Muscle layer of duodenum (tissue), 2 donors: ENCODE measurements at regions not wholly inside any gene's neighbourhood (a gene's known extent, or its start where the extent isn't known, plus 50 kb on each side); places are given as distances from the start of the nearest gene placed in this dataset.

Experiments used
- H3K27ac ChIP-seq: one replicate; pipeline ENCODE4 v1.7.0; 2013; ENCODE audit warnings: mild to moderate bottlenecking, low read length
- H3K27me3 ChIP-seq: one replicate; pipeline ENCODE4 v1.7.0; 2013; ENCODE audit warnings: low read depth, mild to moderate bottlenecking, control low read depth, low read length
- H3K36me3 ChIP-seq, 2 donors: one replicate each; pipeline ENCODE4 v1.7.0; 2013; ENCODE audit warnings: low read length in 2 of 2, control low read depth in 1 of 2, mild to moderate bottlenecking in 1 of 2; ENCODE audit not compliant: insufficient read depth in 2 of 2, control insufficient read depth in 1 of 2
- H3K4me1 ChIP-seq, 2 donors: one replicate each; pipeline ENCODE4 v1.7.0; 2013; ENCODE audit warnings: low read length in 2 of 2, mild to moderate bottlenecking in 2 of 2, control low read depth in 1 of 2, moderate library complexity in 1 of 2; ENCODE audit not compliant: insufficient read depth in 2 of 2, control insufficient read depth in 1 of 2
- H3K4me3 ChIP-seq, 2 donors: one replicate each; pipeline ENCODE4 v1.7.0; 2013; ENCODE audit warnings: low read length in 2 of 2, low read depth in 1 of 2, mild to moderate bottlenecking in 1 of 2
- H3K9me3 ChIP-seq, 2 donors: one replicate each; pipeline ENCODE4 v1.7.0; 2013; ENCODE audit warnings: low read length in 2 of 2, control low read depth in 1 of 2, mild to moderate bottlenecking in 1 of 2; ENCODE audit not compliant: control insufficient read depth in 1 of 2
- donor health status: healthy.

- peaks cover 0 to 16% of the 10 kb centered on the region in 2 donors for H3K4me1 ChIP-seq
- no peak overlapping the region for H3K27ac ChIP-seq
- H3K9me3 ChIP-seq = no peaks in the 10 kb centered on the region
- H3K27me3 ChIP-seq = no peaks in the 10 kb centered on the region
- no peaks in the 10 kb centered on the region for H3K36me3 ChIP-seq
- H3K4me3 ChIP-seq = no peak overlapping the region
These were observed 72.6 kb downstream of the TENT5C start for GRCh38 chr1:117678246-117678977.

GRCh38 chr1:117679299-117679698 is 73.5 kb downstream of the TENT5C start:
- Histone ChIP-seq H3K4me1 (peaks cover 0 to 16% of the 10 kb centered on the region in 2 donors), H3K27ac (no peak overlapping the region)

GRCh38 chr1:117679868-117680267 is 74.0 kb downstream of the TENT5C start:
- Histone ChIP-seq H3K4me1 (peaks cover 0 to 16% of the 10 kb centered on the region in 2 donors), H3K4me3 (no peak overlapping the region), H3K36me3 (no peaks in the 10 kb centered on the region), H3K27me3 (no peaks in the 10 kb centered on the region), H3K9me3 (no peaks in the 10 kb centered on the region), H3K27ac (no peak overlapping the region)

More at GRCh38 chr1:117679299-117679698, 73.5 kb downstream of the TENT5C start:
- Histone ChIP-seq H3K4me3 (no peak overlapping the region), H3K27me3 (no peaks in the 10 kb centered on the region), H3K36me3 (no peaks in the 10 kb centered on the region), H3K9me3 (no peaks in the 10 kb centered on the region)

GRCh38 chr1:117680316-117681002 is 74.6 kb downstream of the TENT5C start:
- no peaks in the 10 kb centered on the region for H3K9me3 ChIP-seq
- peaks cover 0 to 17% of the 10 kb centered on the region in 2 donors for H3K4me1 ChIP-seq
- no peaks in the 10 kb centered on the region for H3K36me3 ChIP-seq
- no peaks in the 10 kb centered on the region for H3K27me3 ChIP-seq
- no peak overlapping the region for H3K4me3 ChIP-seq
- H3K27ac ChIP-seq = no peak overlapping the region

GRCh38 chr1:117681093-117681900 is 75.4 kb downstream of the TENT5C start:
- Histone ChIP-seq H3K27ac (no peak overlapping the region), H3K4me1 (peaks cover 0 to 25% of the 10 kb centered on the region in 2 donors)

GRCh38 chr1:117681901-117682250 is 76.0 kb downstream of the TENT5C start:
- H3K27me3 ChIP-seq = no peaks in the 10 kb centered on the region
- no peak overlapping the region for H3K27ac ChIP-seq
- H3K4me1 ChIP-seq = peaks cover 0 to 25% of the 10 kb centered on the region in 2 donors
- no peak overlapping the region for H3K4me3 ChIP-seq
- no peaks in the 10 kb centered on the region for H3K36me3 ChIP-seq
- H3K9me3 ChIP-seq = no peaks in the 10 kb centered on the region

More at GRCh38 chr1:117681093-117681900, 75.4 kb downstream of the TENT5C start:
- H3K9me3 ChIP-seq = no peaks in the 10 kb centered on the region
- no peaks in the 10 kb centered on the region for H3K27me3 ChIP-seq
- H3K36me3 ChIP-seq = no peaks in the 10 kb centered on the region
- H3K4me3 ChIP-seq = no peak overlapping the region

- Histone ChIP-seq H3K27ac (no peak overlapping the region), H3K4me1 (peaks cover 0 to 25% of the 10 kb centered on the region in 2 donors)
These were observed 76.5 kb downstream of the TENT5C start for GRCh38 chr1:117682372-117682771.

GRCh38 chr1:117683571-117684285 is 77.9 kb downstream of the TENT5C start:
- H3K27ac ChIP-seq = no peak overlapping the region
- no peaks in the 10 kb centered on the region for H3K36me3 ChIP-seq
- H3K4me1 ChIP-seq = peaks cover 0 to 20% of the 10 kb centered on the region in 2 donors
- no peaks in the 10 kb centered on the region for H3K9me3 ChIP-seq
- H3K27me3 ChIP-seq = no peaks in the 10 kb centered on the region
- H3K4me3 ChIP-seq = no peak overlapping the region

More at GRCh38 chr1:117682372-117682771, 76.5 kb downstream of the TENT5C start:
- no peaks in the 10 kb centered on the region for H3K36me3 ChIP-seq
- no peaks in the 10 kb centered on the region for H3K9me3 ChIP-seq
- no peak overlapping the region for H3K4me3 ChIP-seq
- no peaks in the 10 kb centered on the region for H3K27me3 ChIP-seq

GRCh38 chr1:117685936-117686806 is 80.3 kb downstream of the TENT5C start:
- no peaks in the 10 kb centered on the region for H3K27me3 ChIP-seq
- no peaks in the 10 kb centered on the region for H3K36me3 ChIP-seq
- H3K9me3 ChIP-seq = no peaks in the 10 kb centered on the region
- H3K4me3 ChIP-seq = no peak overlapping the region
- peaks cover 0 to 15% of the 10 kb centered on the region in 2 donors for H3K4me1 ChIP-seq
- H3K27ac ChIP-seq = no peak overlapping the region

GRCh38 chr1:117686907-117687306 is 81.1 kb downstream of the TENT5C start:
- Histone ChIP-seq H3K9me3 (no peaks in the 10 kb centered on the region), H3K4me3 (no peak overlapping the region), H3K27ac (no peak overlapping the region), H3K27me3 (no peaks in the 10 kb centered on the region), H3K36me3 (no peaks in the 10 kb centered on the region), H3K4me1 (peaks cover 0 to 15% of the 10 kb centered on the region in 2 donors)
